GM12878 (cell line): ENCODE measurements at regions not wholly inside any gene's neighbourhood (a gene's known extent, or its start where the extent isn't known, plus 50 kb on each side); places are given as distances from the start of the nearest gene placed in this dataset.

Source experiments
- ATAC-seq: fragments of 200-7000 bp; cut with Tn5 transposase; 3 replicates; pipeline ENCODE4 v1.9.1; 2020; ENCODE audit warnings: mild to moderate bottlenecking, moderate library complexity
- BruUV-seq: library from RNA; stranded (reverse); fragments of 400-500 nt; replicated peaks from 2 replicates; lab custom pipeline; 2021; lab: Mats Ljungman, UMichigan
- CTCF ChIA-PET: fragments of 300-600 bp; sonication (Branson Sonifier 250); formaldehyde crosslinking; extraction: SDS; loops from one replicate; lab custom pipeline; 2021; ENCODE audit warnings: inconsistent platforms; lab: Yijun Ruan, JAX
- POLR2A ChIA-PET: fragments of 350-600 bp; formaldehyde crosslinking; extraction: SDS; loops from one replicate; lab custom pipeline; 2021; ENCODE audit warnings: inconsistent platforms; lab: Charles Lee
- RAD21 ChIA-PET: fragments of 300-600 bp; sonication (Branson Sonifier 250); formaldehyde crosslinking; loops from one replicate; lab custom pipeline; 2023; ENCODE audit warnings: antibody characterized with exemption; ENCODE audit not compliant: unreplicated experiment; lab: Charles Lee
- SMC1A ChIA-PET: fragments of 300-600 bp; sonication (Branson Sonifier 250); formaldehyde crosslinking; loops from one replicate; lab custom pipeline; 2023; ENCODE audit not compliant: unreplicated experiment, uncharacterized antibody; lab: Charles Lee
- DNase-seq: peaks from one replicate; pipeline ENCODE4 v3.0.0-alpha.2; 2011; ENCODE audit warnings: low read depth, low spot score
- FAIRE-seq: peaks from 3 replicates; lab custom pipeline; 2011; peaks lifted over from hg19 to GRCh38; lab: Jason Lieb, UNC
- H2AFZ ChIP-seq: 2 replicates; pipeline ENCODE4 v1.6.0; 2011; ENCODE audit warnings: low read depth, low read length, control low read depth; ENCODE audit not compliant: control insufficient read depth
- H3K27ac ChIP-seq: 2 replicates; pipeline ENCODE4 v1.5.1; 2011; ENCODE audit warnings: control low read depth; ENCODE audit not compliant: control insufficient read depth, insufficient read depth
- H3K27me3 ChIP-seq, 2 experiments: replicated peaks in 1 of 2; 2 replicates each; pipeline versions ENCODE4 v1.6.0 to v1.6.1; 2011; ENCODE audit warnings: low read length in 1 of 2; ENCODE audit not compliant: control insufficient read depth in 2 of 2, insufficient read depth in 2 of 2
- H3K36me3 ChIP-seq, 2 experiments: 2 replicates each; pipeline ENCODE4 v1.5.1; 2011; ENCODE audit warnings: low read length in 1 of 2; ENCODE audit not compliant: control insufficient read depth in 2 of 2, insufficient read depth in 2 of 2
- H3K4me1 ChIP-seq: 2 replicates; pipeline ENCODE4 v1.6.1; 2011; ENCODE audit warnings: mild to moderate bottlenecking, low read length, moderate library complexity, mixed read lengths; ENCODE audit not compliant: control insufficient read depth, insufficient read depth
- H3K4me2 ChIP-seq: 2 replicates; pipeline ENCODE4 v1.6.0; 2011; ENCODE audit warnings: control low read depth; ENCODE audit not compliant: control insufficient read depth, insufficient read depth
- H3K4me3 ChIP-seq: fragments of 200-600 bp; sonication (generic); 2 replicates; pipeline ENCODE4 v1.5.1; 2016
- H3K79me2 ChIP-seq: 2 replicates; pipeline ENCODE4 v1.6.0; 2011; ENCODE audit warnings: low read length; ENCODE audit not compliant: control insufficient read depth, insufficient read depth
- H3K9ac ChIP-seq: 2 replicates; pipeline ENCODE4 v1.8.0; 2011; ENCODE audit warnings: low read length, control low read depth, mixed read lengths; ENCODE audit not compliant: control insufficient read depth, insufficient read depth
- H3K9me3 ChIP-seq: replicated peaks from 3 replicates; pipeline ENCODE4 v1.5.1; 2011; ENCODE audit warnings: mild to moderate bottlenecking, low read length; ENCODE audit not compliant: control insufficient read depth, insufficient read depth
- H4K20me1 ChIP-seq: 2 replicates; pipeline ENCODE4 v1.6.0; 2011; ENCODE audit not compliant: control insufficient read depth, insufficient read depth
- CUX1 ChIP-seq: IDR thresholded peaks from 2 replicates; pipeline ENCODE4 v1.6.1; 2012; ENCODE audit warnings: improper control_type of control experiment, low read depth, low read length; ENCODE audit not compliant: insufficient replicate concordance
- DPF2 ChIP-seq: fragments of 450-650 bp; IDR thresholded peaks from 2 replicates; pipeline ENCODE4 v1.6.1; 2017; ENCODE audit warnings: mild to moderate bottlenecking
- EED ChIP-seq: sonication (generic); IDR thresholded peaks from 2 replicates; pipeline ENCODE4 v1.6.1; 2016; ENCODE audit warnings: antibody characterized with exemption, low read depth
- IKZF1 ChIP-seq: fragments of 450-650 bp; conservative IDR thresholded peaks from 2 replicates; pipeline ENCODE4 v1.6.1; 2017; ENCODE audit warnings: antibody characterized with exemption, mild to moderate bottlenecking
- NBN ChIP-seq: fragments of 450-650 bp; IDR thresholded peaks from 2 replicates; pipeline ENCODE4 v1.6.1; 2016
- PRDM15 ChIP-seq: fragments of 450-650 bp; formaldehyde crosslinking; IDR thresholded peaks from 2 replicates; pipeline ENCODE4 v1.4.0; 2020; ENCODE audit warnings: mild to moderate bottlenecking, moderate library complexity
- SKIL ChIP-seq: fragments of 450-650 bp; IDR thresholded peaks from 2 replicates; pipeline ENCODE4 v1.6.1; 2017; ENCODE audit warnings: mild to moderate bottlenecking, low read depth, inconsistent platforms; ENCODE audit not compliant: poor library complexity, severe bottlenecking
- ZNF592 ChIP-seq: fragments of 450-650 bp; IDR thresholded peaks from 2 replicates; pipeline ENCODE4 v1.6.1; 2017; ENCODE audit warnings: mild to moderate bottlenecking, moderate library complexity
- WGBS: methylation state at CpG from one replicate; pipeline ENCODE4 v1.1.6; 2016; ENCODE audit warnings: low lambda C conversion rate; ENCODE audit not compliant: insufficient replicate concordance, insufficient coverage; ENCODE audit errors: missing lambda C conversion rate; 5-methylcytosine and 5-hydroxymethylcytosine counted together
- in situ Hi-C: fragments of 300-500 bp; cut with MboI; formaldehyde crosslinking; loops from 9 replicates; pipeline ENCODE4 v1.14.3; 2018; ENCODE audit warnings: mixed read lengths
- intact Hi-C: fragments of 100-400 bp; cut with micrococcal nuclease; formaldehyde crosslinking; loops from one replicate; pipeline ENCODE4 v1.14.2; 2022; ENCODE audit not compliant: unreplicated experiment

- Histone ChIP-seq H3K27ac (no peak overlapping the region), H3K9ac (no peak overlapping the region), H3K4me3 (no peak overlapping the region), H3K36me3 (no peaks in the 10 kb centered on the region), H4K20me1 (no peaks in the 10 kb centered on the region), H2AFZ (no peak overlapping the region), H3K79me2 (no peaks in the 10 kb centered on the region), H3K4me2 (no peak overlapping the region), H3K4me1 (no peaks in the 10 kb centered on the region), H3K9me3 (no peaks in the 10 kb centered on the region), H3K27me3 (peaks cover 0 to 4% of the 10 kb centered on the region in 2 experiments; a peak in 2 of 4 replicates)
- FAIRE-seq, result no peak
- POLR2A ChIA-PET, result no interaction called here
- CTCF ChIA-PET, result interaction anchor here (1.0 to 1.3 kb wide), 2 partner anchors 12 to 153 kb away, joined by 3 to 4 read pairs; no protein-coding TSS in a partner anchor
- 40% methylated on average over 11 of the region's 11 CpGs for whole genome bisulfite sequencing
- ATAC-seq, result no peak
- SMC1A ChIA-PET, result no interaction called here
- in situ Hi-C loops (no loop called here), intact Hi-C loops (no loop called here)
- RAD21 ChIA-PET, result no interaction called here
- BruUV-seq, result no TSS peak
- DNase-seq, result no peak
- TF ChIP-seq CUX1 (no peak), PRDM15 (CRISPR knock-in tag) (no peak), ZNF592 (no peak), EED (no peak), DPF2 (no peak), SKIL (no peak), IKZF1 (no peak), NBN (no peak)
Measured at GRCh38 chr20:51196991-51197651, 174.2 kb upstream of the KCNG1 start.
